A549 (cell line): ENCODE measurements at regions not wholly inside any gene's neighbourhood (a gene's known extent, or its start where the extent isn't known, plus 50 kb on each side); places are given as distances from the start of the nearest gene placed in this dataset.

Source experiments
- JUN ChIP-seq, 2 experiments: fragments of >200 bp; sonication (Bioruptor Twin); formaldehyde crosslinking; IDR thresholded peaks; 2 replicates in 1 of 2; 3 replicates in 1 of 2; pipeline ENCODE4 v1.6.1; 2016 to 2017
- JUNB ChIP-seq: fragments of >200 bp; sonication (Bioruptor Twin); formaldehyde crosslinking; IDR thresholded peaks from 2 replicates; pipeline ENCODE4 v1.6.1; 2016
- ZFP36 ChIP-seq: fragments of 450-650 bp; IDR thresholded peaks from 2 replicates; pipeline ENCODE4 v1.6.1; 2014; ENCODE audit warnings: borderline replicate concordance; ENCODE audit not compliant: partially characterized antibody

DNA sequence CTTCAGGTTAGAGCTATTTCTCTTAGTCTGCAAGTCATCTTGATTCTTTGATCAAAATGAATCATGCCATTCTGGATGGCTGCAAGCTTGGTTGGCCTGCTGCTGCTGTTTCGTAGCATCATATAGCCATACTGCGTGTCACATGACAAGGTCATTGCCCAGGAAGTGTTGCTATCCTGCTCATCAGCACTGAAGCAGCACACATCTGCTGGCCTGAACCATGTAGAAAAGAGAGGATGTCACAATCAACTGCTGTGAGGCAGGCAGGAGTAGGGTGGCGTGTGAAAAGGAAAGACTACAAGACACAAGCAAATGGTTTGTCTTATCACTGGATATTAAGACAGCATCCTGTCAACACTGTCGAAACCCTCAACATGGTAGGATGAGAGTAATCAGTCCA is 376.7 kb upstream of the RORB start:
- no peak for TF ChIP-seq JUNB
- TF ChIP-seq ZFP36, result no peak
- TF ChIP-seq JUN (IDR thresholded peaks at IDR 0.05), result no peak
